Colonic mucosa (tissue), 4 donors: ENCODE measurements at regions not wholly inside any gene's neighbourhood (a gene's known extent, or its start where the extent isn't known, plus 50 kb on each side); places are given as distances from the start of the nearest gene placed in this dataset.

Experiments used
- DNase-seq: peaks from one replicate; pipeline ENCODE4 v3.0.0-alpha.2; 2020
- H3K27ac ChIP-seq: fragments of 200-600 bp; one replicate; pipeline ENCODE4 v1.8.0; 2021
- H3K27me3 ChIP-seq: fragments of 200-600 bp; one replicate; pipeline ENCODE4 v1.8.0; 2021
- H3K36me3 ChIP-seq: fragments of 200-600 bp; one replicate; pipeline ENCODE4 v1.8.0; 2021
- H3K4me1 ChIP-seq: fragments of 200-600 bp; one replicate; pipeline ENCODE4 v1.8.0; 2021; ENCODE audit warnings: mild to moderate bottlenecking
- H3K4me3 ChIP-seq: fragments of 200-600 bp; one replicate; pipeline ENCODE4 v1.8.0; 2021
- H3K9ac ChIP-seq, 2 donors: one replicate each; pipeline ENCODE4 v1.7.0; 2013; ENCODE audit warnings: control low read depth in 2 of 2, low read depth in 2 of 2, low read length in 2 of 2
- H3K9me3 ChIP-seq: fragments of 200-600 bp; one replicate; pipeline ENCODE4 v1.8.0; 2021
- CTCF ChIP-seq: fragments of 200-600 bp; IDR thresholded peaks from one replicate; pipeline ENCODE4 v1.8.0; 2022; ENCODE audit warnings: antibody characterized with exemption, mild to moderate bottlenecking
- intact Hi-C: fragments of 100-400 bp; cut with DNase I; formaldehyde crosslinking; loops from one replicate; pipeline ENCODE4 v1.14.1; 2022
- donor health status: healthy.
- donor health status: DM: no; HTN: no; CAD: no.
- donor health status: DM: no; HTN: no; CAD: no.

- Histone ChIP-seq H3K27ac (no peak overlapping the region), H3K4me1 (no peaks in the 10 kb centered on the region), H3K4me3 (no peak overlapping the region), H3K27me3 (no peaks in the 10 kb centered on the region), H3K9me3 (no peaks in the 10 kb centered on the region), H3K36me3 (no peaks in the 10 kb centered on the region), H3K9ac (no peak overlapping the region)
- no peak for DNase-seq
- TF ChIP-seq CTCF: no peak
- intact Hi-C loops: no loop called here
Observed at GRCh38 chr3:176787506-176787905, 409.8 kb downstream of the TBL1XR1 start.

- H3K27ac ChIP-seq: no peak overlapping the region
- H3K4me1 ChIP-seq: no peaks in the 10 kb centered on the region
- no peak overlapping the region for H3K9ac ChIP-seq
- intact Hi-C loops: no loop called here
- no peak overlapping the region for H3K4me3 ChIP-seq
- DNase-seq: no peak
- TF ChIP-seq CTCF: no peak
- H3K27me3 ChIP-seq: no peaks in the 10 kb centered on the region
- H3K36me3 ChIP-seq: no peaks in the 10 kb centered on the region
- no peaks in the 10 kb centered on the region for H3K9me3 ChIP-seq
Observed at GRCh38 chr3:176785171-176785570, 412.1 kb downstream of the TBL1XR1 start.

GRCh38 chr3:176780766-176781165 lies 416.5 kb downstream of the TBL1XR1 start:
- no peaks in the 10 kb centered on the region for H3K36me3 ChIP-seq
- DNase-seq: no peak
- no peaks in the 10 kb centered on the region for H3K4me1 ChIP-seq
- H3K27me3 ChIP-seq: no peaks in the 10 kb centered on the region
- H3K9me3 ChIP-seq: no peaks in the 10 kb centered on the region
- no peak overlapping the region for H3K27ac ChIP-seq
- intact Hi-C loops: no loop called here
- no peak overlapping the region for H3K4me3 ChIP-seq
- H3K9ac ChIP-seq: no peak overlapping the region
- TF ChIP-seq CTCF: no peak

- Histone ChIP-seq H3K9me3 (no peaks in the 10 kb centered on the region), H3K27me3 (no peaks in the 10 kb centered on the region), H3K4me3 (no peak overlapping the region), H3K4me1 (no peaks in the 10 kb centered on the region), H3K27ac (no peak overlapping the region), H3K9ac (no peak overlapping the region), H3K36me3 (no peaks in the 10 kb centered on the region)
- no peak for DNase-seq
- intact Hi-C loops: no loop called here
- TF ChIP-seq CTCF: no peak
Observed at GRCh38 chr3:176776622-176777175, 420.6 kb downstream of the TBL1XR1 start.

GRCh38 chr3:176769547-176770190 lies 427.6 kb downstream of the TBL1XR1 start:
- TF ChIP-seq CTCF: no peak
- intact Hi-C loops: no loop called here

More at GRCh38 chr3:176769547-176770190, 427.6 kb downstream of the TBL1XR1 start:
- H3K36me3 ChIP-seq: no peaks in the 10 kb centered on the region
- no peak overlapping the region for H3K4me3 ChIP-seq
- DNase-seq: no peak
- H3K9me3 ChIP-seq: no peaks in the 10 kb centered on the region
- no peaks in the 10 kb centered on the region for H3K27me3 ChIP-seq
- H3K4me1 ChIP-seq: no peaks in the 10 kb centered on the region
- H3K27ac ChIP-seq: no peak overlapping the region
- H3K9ac ChIP-seq: no peak overlapping the region
